LNCAP (cell line): ENCODE measurements at regions not wholly inside any gene's neighbourhood (a gene's known extent, or its start where the extent isn't known, plus 50 kb on each side); places are given as distances from the start of the nearest gene placed in this dataset.

Experiments used
- CTCF ChIP-seq: fragments of 450-650 bp; IDR thresholded peaks from 2 replicates; pipeline ENCODE4 v1.5.1; 2017; ENCODE audit warnings: mild to moderate bottlenecking

- no peak for TF ChIP-seq CTCF
Observed at GRCh38 chr9:126236273-126236672, 90.4 kb upstream of the MVB12B start.

- no peak for TF ChIP-seq CTCF
Observed at GRCh38 chr9:126238415-126238814, 88.2 kb upstream of the MVB12B start.

DNA sequence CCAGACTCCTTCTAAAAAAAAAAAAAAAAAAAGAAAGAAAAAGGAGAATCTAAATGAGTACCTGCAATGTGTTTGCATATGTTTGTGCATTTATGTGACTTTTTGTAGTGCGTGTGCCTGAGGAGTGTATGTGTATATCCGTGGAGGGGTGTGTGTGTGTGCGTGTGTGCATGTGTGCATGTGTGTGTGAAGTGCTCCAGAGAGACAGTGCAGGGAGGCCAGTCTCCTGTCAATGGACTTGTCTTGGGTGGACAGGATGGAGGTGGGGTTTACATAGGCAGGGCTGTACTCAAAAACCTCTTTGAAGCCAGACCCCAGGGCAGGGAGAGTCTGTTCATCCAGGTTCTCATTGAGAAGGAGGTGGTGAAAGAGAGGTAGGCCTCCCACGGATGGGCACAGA lies 87.1 kb upstream of the MVB12B start:
- TF ChIP-seq CTCF: no peak

GRCh38 chr9:126240835-126241234 lies 85.8 kb upstream of the MVB12B start:
- TF ChIP-seq CTCF: no peak

- TF ChIP-seq CTCF: no peak
Observed at GRCh38 chr9:126248680-126249079, 77.9 kb upstream of the MVB12B start.

DNA sequence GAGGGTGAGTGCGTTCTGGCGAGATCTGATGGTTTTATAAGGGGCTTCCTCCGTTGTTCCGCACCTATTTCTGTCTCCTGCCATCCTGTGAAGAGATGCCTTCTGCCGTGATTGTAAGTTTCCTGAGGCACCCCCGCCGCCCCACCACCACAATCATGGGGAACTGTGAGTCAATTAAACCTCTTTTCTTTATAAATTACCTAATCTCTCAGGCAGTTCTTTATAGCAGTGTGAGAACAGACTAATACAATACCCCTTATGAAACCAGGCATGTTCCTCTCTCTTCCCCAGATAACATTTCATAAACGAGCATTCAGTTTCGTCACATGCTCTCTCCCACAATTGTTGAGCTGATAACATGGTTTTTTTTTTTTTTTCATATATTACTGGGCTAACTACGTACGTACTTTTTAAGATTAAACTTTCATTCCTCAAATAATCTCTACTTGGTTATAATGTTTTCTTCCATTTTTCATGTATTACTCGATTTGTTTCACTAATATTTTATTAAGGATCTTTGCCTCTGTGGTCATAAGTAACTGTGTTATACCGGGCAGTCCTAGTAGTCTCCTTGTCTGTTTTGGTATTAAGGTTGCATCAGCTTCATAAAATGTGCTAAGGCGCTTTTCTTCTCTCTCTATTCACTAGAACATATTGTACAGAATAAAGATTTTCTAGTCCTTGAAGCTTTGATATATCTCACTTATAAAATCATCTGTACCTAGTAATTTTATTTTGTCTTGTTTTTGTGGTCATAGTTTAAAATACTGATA lies 64.9 kb upstream of the MVB12B start:
- no peak for TF ChIP-seq CTCF

DNA sequence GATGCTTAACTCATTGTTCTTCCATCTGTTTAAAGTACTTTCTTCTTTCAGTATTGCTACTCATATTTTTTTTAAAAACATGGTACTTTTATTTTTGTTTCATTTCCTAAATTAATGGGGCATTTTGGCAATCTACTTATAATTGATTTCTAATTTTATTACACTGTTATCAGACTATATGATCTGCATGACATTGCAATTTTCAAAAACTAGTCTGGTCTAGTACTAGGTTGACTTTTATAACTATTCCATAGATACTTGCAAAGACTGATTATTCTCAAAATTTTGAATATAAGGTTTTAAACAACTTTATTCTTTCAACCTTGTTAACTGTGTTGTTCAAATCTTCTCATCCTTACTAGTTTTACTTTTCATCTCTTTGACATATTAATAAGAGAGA lies 63.9 kb upstream of the MVB12B start:
- TF ChIP-seq CTCF: no peak

DNA sequence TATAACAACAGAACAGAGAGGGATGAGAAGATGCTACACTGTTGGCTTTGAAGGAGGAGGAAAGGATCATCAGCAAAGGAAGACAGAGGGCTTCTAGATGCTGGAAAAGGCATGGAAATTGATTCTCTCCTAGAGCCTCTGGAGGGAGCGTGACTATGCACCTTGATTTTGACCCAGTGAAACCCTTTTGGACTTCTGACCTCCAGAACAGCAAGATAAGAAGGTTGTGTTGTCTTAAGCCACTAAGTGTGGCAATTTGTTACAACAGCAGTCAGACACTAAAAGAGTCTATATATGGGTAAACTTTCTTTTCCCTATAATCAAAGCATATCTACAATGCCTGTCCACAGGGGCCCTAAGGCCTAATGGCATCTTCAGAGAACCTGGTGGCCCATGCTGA lies 56.1 kb upstream of the MVB12B start:
- TF ChIP-seq CTCF: no peak
